ENCODE measurements at regions not wholly inside any gene's neighbourhood (a gene's known extent, or its start where the extent isn't known, plus 50 kb on each side); places are given as distances from the start of the nearest gene placed in this dataset.
"Not testable (repeated sequence)": the region's sequence is repeated elsewhere in the genome, so short reads cannot be mapped to it uniquely, and the experiment has no call there.

DNA sequence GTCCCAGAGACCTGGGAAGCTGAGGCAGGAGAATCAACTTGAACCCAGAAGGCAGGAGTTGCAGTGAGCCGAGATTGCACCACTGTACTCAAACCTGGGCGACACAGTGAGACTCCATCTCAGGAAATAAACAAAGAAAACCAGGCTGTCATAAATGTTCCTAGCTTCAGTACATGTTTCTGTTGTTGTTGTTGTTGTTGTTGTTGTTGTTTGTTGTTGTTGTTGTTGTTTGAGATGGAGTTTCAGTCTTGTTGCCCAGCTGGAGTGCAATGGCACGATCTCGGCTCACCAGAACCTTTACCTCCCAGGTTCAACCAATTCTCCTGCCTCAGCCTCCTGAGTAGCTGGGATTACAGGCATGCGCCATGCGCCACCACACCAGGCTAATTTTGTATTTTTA is 452.5 kb downstream of the HS3ST3B1 start:
- no peak for DNase-seq

DNA sequence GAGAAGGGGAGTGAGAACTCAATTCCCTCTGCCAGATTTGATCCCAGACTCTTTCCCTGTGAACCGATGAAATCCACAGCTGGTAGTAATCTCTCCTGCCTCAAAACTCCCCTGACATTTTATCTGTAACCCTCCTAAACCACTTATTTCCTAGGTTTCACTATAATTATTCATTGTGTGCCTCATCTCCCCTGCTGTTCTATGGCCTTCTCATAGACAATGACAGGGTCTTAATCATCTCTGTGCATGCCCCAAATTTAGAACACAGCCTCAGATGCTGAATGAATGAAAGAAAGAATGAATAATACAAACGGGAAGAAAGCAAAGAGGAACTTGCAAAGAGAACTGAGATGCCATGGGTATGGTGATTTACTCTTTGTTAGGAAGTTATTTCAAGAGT is 451.1 kb downstream of the HS3ST3B1 start:
- DNase-seq: no peak

DNA sequence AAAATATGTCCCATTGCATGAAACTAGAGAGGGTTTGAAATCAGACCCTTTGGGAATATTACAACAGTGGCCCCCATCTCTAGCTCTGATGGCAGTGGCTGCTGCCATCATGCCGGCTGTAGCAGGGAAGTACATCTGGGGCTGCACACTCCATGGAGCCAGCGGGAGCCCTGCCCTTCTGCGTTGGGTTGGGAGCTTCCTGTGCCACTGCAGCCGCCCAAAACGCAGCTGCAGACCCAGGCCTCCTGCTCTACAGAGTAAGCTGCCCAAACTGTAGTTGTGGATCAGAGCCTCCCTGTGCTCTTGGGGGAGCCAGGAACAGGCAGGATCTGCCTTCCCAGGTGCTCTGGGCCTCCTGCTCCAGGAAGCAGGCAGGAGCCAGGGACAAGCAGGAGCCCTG is 450.0 kb downstream of the HS3ST3B1 start:
- DNase-seq: no peak

DNA sequence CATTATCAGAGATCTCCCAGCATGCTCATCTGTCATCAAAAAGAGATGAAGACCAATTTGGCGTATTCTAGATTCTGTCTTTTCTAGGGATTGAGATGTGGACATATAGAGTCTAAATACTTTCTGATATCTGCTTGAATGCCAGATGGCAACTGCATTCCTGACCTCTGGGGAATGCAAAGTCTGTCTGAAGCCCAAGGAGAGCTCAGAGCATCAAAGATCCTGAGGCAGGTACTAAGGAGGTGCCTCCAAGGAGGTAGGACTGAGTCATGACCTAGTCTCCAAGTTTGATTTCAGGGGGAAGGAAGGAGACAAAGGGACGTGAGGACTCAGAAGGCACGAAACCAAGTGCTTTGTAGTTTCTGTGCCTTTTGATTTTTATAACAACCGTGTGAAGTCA is 448.4 kb downstream of the HS3ST3B1 start:
- no peak for DNase-seq

DNA sequence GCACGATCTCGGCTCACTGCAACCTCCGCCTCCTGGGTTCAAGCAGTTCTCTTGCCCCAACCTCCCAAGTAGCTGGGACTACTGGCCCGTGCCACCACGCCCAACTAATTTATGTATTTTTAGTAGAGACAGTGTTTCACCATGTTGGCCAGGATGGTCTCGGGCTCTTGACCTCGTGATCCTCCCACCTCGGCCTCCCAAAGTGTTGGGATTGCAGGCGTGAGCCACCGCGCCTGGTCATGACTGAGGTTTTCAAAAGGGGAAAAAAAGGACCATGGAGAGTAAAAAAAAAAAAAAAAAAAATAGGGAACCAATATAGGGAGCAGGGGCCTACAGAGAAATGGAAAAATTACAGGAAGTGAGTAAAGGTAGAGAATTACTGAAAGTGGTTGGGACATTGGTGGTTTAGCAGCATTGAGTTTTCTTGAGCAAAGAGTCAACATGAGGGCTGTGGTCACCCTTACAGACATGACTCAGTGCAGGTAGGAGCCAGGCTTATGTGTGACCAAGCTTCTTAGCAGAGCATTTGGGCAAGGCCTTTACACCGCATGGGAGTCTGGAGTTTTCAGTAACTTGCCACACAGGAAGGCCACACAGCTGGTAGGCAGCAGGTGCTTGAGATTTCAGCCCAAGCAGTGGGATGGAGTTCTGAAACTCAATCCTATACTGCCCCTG is 447.3 kb downstream of the HS3ST3B1 start:
- DNase-seq: no peak

DNA sequence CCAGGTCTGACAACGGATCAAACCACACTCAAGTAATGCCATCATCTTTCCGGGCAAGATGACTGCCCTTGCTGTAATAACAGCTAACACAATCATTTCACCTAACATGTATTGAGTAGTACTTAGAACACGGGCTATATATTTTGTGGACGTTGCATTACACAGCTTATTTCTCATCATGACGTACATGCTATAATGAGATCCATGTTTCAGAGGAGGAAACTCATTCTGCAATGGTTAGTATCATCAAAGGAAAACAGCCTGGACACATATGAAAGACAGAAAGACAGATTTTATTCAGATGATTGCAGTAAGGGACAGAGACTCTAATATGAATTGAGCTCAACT is 446.7 kb downstream of the HS3ST3B1 start:
- no peak for DNase-seq

DNA sequence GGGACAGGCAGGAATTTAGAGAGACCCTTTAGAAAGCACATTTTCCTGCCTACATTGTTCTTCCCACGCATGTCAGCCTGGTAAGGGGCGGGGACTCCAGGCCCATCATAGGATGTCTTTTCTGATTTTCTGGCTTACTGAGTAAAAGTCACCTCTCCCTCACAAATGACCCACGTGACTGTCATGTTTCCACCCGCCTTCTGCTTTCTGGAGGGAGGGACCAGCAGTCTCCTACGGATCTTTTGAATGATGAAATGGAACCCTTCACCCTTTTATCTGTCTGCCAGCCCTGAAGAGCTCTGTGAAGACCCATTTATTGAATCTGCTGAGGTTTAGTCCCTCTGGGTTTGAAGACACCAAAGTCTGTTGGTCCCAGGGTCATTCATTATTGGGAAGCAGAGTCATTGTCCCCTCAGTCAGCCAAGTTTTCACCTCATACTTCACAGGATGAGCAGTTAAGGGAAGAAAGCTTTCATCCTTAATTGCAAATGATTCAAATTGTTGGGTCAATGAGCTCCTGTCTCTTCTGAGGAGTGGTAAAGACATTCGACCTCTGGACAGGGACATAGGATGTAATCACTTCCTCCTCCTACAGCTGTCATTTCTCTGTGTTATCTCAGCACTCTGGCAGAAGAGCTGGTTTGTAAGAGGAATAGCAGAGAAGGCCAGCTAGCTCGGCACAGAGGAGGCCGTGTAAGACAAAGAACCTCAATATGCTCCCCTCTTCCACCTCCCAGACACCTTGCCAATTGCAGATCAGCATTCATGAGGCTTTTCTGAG is 446.1 kb downstream of the HS3ST3B1 start:
- DNase-seq: no peak

DNA sequence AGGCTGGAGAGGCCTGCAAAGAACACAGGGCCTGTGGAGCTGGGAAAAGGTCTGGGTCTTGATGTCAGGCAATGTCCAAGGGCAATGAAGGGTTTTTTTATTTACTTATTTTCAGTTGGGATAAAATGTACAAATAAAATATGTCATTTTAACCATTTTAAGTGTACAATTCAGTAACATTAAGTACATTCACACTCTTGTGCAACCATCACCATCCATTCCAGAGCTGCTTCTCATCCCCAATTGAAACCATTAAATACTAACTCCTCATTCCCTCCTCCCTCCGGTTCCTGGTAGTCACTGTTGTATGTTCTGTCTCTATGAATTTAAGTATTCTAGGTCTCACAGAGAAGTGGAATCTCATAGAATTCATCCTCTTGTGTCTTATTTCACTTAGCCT is 444.7 kb downstream of the HS3ST3B1 start:
- DNase-seq: no peak

DNA sequence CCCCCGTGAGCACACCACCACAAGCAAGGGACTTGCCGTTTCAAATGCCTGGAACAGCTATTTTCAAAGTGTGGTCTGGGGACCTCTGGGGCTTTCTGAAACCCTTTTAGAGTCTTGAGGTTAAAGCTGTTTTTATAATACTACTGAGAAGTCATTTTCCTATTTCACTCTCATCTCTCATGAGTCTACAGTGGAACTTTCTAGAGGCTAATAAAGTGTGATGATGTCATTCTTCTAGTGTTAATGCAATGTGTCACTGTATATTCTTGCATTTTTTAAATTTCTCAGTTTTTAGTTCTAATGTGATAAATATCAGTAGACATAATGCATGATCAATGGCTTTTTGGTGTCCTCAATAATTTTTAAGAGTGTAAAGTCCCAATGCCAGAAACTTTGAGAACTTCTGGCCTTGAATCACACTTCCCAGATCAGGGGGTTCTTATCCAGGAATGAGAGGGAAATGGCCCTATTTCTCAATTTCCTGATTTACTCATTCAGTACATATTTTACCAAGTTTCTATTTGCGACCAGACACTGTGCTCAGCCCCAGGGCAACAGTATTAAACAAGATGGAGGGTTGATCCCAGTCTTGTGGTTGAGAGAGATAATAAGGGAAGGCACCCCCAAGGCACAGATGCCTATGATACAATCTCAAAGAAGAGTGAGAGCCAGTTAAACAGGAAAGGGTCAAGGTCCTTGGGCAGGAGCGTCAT is 444.0 kb downstream of the HS3ST3B1 start:
- DNase-seq: no peak

DNA sequence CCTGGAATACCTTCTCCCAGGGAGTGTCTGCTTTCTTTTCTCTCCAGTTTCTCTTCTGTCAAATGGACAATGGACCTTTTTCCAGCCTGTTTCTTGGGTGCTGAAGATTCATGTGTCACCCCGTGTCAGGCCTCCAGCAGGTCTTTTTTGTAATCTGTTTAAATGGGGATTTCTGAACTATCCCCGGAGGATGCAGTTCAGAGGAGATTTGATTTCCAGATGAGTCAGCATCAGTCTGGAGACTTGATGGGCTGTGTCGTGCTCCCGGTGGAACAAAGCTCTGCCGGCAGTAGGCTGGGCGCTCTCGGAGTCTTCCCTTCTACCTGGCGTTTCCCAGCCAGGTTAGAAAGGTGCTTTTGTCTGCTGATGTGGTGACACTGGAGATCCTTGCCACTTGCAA is 440.6 kb downstream of the HS3ST3B1 start:
- DNase-seq: no peak

DNA sequence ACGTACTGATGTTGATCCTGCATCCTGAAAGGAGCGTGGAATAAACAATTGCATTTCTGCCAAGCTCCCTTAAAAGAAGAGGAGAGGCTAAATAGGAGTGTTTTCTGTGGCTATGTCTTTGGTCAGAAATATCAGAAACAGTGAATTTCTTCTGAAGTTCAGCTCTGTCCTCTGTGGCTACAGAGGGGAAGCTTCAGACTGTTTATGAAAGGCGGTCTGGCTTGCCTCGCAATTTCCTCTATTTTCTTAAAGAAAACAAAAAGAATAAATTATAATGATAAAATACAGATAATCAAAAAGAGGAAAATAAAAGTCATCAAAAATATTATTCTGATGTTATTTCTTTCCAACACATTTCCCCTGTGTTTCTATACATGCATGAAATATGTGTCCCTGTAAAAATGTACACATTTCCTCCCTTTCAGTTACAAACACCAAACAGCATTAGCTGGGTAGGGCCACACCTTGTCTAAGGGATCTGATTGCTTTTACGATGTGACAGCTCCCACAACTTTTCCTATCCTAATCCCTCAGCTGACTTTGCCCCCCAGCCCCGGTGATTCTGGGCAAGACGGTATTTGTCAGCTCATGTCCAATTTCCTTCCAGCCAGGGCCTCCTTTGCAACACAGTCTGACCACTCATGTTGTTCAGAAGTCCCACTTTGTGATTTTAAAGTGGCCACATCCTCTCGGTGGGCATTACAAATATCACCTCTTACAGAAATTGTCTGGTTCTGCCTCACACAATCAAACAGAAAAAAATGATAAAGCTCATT is 439.0 kb downstream of the HS3ST3B1 start:
- no peak for DNase-seq

DNA sequence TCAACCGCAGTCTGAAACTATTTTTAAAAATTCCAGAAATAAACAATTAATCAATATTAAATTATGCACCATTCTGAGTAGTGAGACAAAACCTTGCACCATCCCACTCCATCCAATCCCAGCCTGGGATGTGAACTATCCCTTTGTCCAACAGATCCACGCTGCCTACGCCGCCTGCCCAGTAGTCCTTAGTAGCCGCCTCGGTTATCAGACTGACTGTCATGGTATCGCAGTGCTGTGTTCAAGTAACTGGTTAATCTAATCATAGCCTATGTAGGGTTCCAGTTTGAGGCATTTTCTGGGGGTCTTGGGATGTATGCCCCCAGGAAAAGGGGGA is 437.7 kb downstream of the HS3ST3B1 start:
- DNase-seq: no peak

DNA sequence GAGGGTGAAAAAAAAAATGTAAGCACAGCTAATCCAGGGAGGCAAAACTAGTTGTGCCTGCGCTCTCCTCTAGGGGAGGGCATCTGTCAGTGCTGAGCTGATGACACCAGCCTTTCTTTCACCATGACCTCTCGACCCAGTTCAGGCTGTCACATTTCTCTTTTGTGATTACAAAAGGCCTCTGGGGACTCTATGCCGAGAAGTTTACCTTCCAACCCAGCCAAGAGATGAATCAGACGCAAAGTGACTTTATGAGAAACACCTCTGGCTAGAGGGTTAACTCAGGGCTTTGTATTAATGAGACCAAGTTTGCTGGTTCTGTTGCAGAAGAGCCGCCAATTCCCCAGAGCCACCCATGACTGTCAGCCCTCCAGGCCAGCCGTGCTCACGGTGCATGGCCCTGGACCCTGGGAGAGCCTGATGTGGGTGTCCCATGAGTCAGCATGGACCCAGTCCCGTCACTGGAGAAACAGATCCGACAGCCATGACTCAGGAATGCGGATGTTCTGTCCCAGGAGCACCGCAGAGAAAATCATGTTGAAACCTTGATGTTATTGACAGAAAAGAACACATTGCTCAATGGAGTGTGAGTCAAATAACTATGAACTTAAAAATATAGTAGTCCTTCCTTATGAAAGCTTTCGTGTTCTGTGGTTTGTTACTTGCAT is 437.2 kb downstream of the HS3ST3B1 start:
- DNase-seq: no peak

DNA sequence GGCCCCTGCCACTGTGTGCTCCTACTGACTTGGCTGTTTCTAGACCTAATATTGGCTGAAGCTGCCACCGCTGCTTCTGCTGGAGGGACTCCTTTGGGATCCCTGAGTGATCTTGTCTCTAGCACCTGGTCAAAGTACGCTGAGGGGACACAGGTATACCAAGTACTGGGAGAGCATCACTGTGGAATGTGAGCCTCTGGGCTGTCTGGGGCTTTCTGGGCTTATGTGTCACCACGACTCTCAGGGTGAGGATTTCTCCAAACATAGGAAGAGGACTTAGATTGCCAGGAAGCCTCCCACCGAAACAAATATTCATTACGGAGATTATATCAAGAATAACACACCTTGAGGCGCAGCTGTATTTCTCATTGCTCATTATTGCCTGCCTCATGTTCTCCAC is 435.8 kb downstream of the HS3ST3B1 start:
- no peak for DNase-seq

DNA sequence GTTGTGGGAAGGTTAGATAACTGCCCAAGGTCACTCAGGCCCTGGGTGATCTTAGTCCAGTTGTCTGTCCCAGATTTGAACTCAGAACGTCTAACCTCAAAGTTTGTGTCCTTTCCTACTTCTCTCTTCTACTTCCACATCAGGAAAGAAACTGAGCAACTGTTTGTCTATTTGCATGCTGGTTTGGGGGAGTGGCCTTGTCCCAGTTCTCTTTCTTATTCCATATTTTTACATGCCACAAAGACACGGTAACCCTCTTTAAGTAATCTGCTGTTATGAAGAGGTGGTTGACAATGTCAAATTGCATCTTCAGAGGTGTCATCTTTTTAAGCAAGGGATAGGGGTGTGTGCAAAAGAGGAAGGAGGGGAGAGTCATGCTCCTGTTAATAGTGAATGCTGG is 432.5 kb downstream of the HS3ST3B1 start:
- DNase-seq: no peak

DNA sequence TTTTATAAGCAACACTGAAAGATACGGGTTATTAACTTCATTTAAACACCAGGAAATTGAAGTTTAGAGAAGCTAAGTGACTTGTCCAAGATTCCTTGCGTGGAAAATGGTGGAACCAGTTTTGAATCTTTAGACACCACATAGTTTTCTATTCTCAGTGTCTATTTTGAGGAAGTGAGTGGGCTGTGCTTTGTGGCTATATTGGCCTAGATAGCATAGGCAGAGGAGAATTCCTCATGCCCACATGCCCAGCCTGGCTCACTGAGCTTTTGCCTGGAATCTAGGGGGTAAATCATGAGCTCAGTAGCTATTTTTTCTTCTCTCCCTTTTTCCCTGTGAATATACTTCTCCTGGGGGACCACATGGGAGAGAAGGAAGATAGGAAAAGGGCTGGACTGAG is 431.3 kb downstream of the HS3ST3B1 start:
- no peak for DNase-seq

DNA sequence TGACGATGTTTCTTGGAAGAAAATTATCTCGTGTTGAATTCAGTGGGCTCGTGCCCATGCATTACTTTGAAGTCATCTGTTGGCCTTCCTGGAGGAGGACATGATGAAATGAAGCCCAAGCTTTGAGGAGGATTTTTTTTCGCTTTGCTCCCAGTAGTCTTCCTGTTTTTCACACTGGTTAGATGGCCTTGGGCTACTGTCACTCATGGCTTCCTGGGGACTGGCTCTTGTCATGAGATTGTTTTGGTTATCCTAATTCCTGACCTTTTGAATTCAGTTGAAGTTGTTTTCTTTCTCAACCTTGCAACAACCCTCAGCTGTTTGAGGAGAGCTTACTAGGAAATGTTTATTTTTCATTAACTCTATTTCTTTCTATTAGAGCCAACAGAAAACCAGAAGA is 430.7 kb downstream of the HS3ST3B1 start:
- no peak for DNase-seq

DNA sequence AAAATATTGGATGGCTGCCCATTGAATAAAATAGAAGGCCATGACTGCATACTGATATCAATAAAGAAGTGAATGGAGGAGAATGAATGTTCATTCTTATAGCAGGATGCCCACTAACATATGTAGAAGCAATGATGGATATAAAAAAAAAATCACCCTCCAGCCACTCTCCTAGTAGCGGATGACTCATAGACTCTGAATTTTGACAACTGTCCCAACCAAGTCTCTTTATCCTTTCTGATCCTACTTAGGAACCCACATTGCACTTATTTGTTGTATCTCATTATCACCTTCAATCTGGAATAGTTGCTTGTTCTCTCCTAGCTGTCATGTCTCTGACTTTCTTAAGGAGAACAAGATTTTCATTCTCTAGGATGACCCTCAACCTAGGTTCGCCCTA is 429.9 kb downstream of the HS3ST3B1 start:
- no peak for DNase-seq

DNA sequence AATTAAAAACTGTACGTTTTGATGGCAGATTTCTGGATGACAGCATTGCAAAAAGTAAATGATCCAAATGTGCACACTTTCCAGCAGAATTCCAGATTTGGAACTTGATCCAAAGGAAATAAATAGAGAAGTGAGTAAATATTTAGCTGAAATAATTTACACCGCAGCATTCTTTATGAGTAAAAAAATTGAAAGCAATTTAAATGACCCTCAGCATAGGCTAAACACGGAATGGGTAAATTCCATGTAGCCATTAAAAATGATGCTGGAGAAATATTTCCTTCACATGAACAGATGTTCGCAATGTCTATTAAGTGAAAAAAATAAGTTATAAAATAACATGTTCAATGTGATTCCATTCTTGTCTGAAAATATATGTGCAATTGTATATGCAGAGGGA is 424.8 kb downstream of the HS3ST3B1 start:
- DNase-seq: no peak

DNA sequence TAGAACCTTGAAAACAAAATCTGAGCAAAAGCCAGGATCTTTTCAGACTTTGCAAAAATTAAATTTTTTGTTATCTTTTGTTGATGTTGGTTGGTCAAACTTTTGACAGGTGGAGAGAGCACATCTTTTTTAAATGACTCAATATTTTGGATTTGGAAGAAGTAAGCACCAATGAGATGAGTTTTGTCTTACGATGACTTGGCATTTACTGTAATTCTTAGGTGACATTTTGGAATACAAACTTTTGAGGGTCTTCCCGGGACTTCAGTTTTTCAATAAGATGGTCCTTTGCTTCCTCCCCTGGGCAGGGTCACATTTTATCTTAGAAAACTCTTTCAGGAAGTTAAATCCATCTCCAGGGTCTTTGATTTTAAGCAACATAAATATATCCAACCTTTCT is 423.9 kb downstream of the HS3ST3B1 start:
- no peak for DNase-seq

DNA sequence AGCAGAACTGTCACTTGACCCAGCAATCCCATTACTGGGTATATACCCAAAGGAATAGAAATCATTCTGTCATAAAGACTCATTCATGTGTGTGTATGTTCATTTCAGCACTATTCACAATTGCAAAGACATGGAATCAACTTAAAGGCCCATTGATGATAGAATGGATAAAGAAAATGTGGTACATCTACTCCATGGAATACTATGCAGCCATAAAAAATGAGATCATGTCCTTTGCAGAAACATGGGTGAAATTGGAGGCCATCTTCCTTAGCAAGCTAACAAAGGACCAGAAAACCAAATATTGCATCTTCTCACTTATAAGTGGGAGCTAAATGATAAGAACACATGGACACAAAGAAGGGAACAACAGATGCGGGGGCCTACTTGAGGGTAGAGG is 422.5 kb downstream of the HS3ST3B1 start:
- DNase-seq: not testable (repeated sequence)

DNA sequence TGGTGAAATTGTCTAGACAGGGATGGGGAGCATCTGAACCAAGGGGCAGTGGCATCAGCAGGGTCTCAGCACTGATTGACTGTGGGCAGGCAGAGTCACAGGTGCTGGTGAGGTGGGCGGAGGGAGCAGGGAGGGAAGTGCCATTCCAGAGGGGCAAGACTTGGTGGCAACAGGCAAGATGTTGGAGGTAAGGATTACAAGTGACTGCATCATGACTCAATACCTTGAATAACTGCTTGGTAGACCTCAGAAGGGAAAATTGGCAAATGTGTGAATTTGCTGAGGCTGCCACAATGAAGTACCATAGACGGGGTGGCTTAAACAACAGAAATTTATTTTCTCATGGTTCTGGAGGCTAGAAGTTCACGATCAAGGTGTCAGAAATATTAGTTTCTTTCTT is 419.1 kb downstream of the HS3ST3B1 start:
- DNase-seq: no peak

DNA sequence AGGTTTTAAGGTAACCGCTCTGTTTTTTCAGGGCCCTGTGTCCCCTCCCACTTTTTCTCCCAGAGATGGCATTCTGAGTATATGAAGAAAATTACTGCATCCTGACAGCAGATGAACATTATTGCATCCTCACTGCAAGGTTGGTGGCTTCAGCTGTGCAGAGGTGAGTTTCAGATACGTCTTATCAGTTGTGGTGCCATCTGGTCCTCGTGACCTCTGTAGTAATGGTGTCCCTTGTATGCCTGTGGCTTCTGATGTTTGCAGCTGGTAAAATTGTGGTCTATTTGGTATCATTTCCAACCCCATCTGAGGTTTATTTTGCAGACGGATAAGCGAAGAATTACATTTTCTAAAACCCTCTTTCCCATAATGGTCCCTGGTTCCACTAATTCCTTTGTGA is 417.0 kb downstream of the HS3ST3B1 start:
- no peak for DNase-seq

Measured in activated CD8-positive, alpha-beta memory T cell treated with anti-CD3 and anti-CD28 coated beads for 24 hours (primary cell).